ENCODE measurements at regions not wholly inside any gene's neighbourhood (a gene's known extent, or its start where the extent isn't known, plus 50 kb on each side); places are given as distances from the start of the nearest gene placed in this dataset.

GRCh38 chr2:236960531-236960930 lies 125.2 kb upstream of the COPS8 start:
- no peak for TF ChIP-seq SNAPC5 (CRISPR knock-in tag; IDR thresholded peaks at IDR 0.05)
- no peak for TF ChIP-seq EZH2 (IDR thresholded peaks at IDR 0.05; ENCODE audit: borderline replicate concordance, low read depth, low read length)
- TF ChIP-seq NRF1 (conservative IDR thresholded peaks at IDR 0.05 in 1 of 2, IDR thresholded peaks at IDR 0.05 in 1 of 2), result no peak
- no peak for TF ChIP-seq NR1H2 (CRISPR knock-in tag; IDR thresholded peaks at IDR 0.05)
- TF ChIP-seq NFRKB (IDR thresholded peaks at IDR 0.05; ENCODE audit: low read depth), result no peak
- no peak for TF ChIP-seq NCOA2 (IDR thresholded peaks at IDR 0.05; ENCODE audit: partially characterized antibody in 2 of 2)

Measured in K562 (cell line).